ENCODE measurements at regions not wholly inside any gene's neighbourhood (a gene's known extent, or its start where the extent isn't known, plus 50 kb on each side); places are given as distances from the start of the nearest gene placed in this dataset.

DNA sequence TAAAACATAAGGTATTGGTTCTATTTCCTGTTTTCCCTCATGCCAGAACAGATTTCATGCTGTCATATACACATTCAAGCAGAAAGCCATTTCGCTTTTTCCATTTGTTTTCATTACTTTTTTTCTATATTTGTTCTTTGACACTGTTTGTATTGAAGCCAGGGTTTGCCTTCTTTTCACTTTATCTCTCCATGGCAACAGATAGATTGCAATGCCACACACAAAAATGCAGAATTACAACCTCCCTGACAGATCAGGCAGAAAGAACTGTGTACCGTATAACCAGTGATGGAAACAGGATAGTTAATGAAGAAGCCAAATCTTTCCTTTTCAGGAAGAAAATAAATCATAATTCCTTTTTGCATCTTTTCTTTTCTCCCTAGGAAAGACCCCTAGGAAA is 103.0 kb upstream of the PCGF5 start:
- H2AFZ ChIP-seq (ENCODE audit: control insufficient read depth, low read length), result no peak overlapping the region
- TF ChIP-seq, protein P1, sequence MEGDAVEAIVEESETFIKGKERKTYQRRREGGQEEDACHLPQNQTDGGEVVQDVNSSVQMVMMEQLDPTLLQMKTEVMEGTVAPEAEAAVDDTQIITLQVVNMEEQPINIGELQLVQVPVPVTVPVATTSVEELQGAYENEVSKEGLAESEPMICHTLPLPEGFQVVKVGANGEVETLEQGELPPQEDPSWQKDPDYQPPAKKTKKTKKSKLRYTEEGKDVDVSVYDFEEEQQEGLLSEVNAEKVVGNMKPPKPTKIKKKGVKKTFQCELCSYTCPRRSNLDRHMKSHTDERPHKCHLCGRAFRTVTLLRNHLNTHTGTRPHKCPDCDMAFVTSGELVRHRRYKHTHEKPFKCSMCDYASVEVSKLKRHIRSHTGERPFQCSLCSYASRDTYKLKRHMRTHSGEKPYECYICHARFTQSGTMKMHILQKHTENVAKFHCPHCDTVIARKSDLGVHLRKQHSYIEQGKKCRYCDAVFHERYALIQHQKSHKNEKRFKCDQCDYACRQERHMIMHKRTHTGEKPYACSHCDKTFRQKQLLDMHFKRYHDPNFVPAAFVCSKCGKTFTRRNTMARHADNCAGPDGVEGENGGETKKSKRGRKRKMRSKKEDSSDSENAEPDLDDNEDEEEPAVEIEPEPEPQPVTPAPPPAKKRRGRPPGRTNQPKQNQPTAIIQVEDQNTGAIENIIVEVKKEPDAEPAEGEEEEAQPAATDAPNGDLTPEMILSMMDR (optimal IDR thresholded peaks at IDR 0.05 in 1 of 3, IDR thresholded peaks at IDR 0.05 in 1 of 3, conservative IDR thresholded peaks at IDR 0.05 in 1 of 3; ENCODE audit: extremely low read depth in 1 of 3, insufficient read depth in 2 of 3, low read length in 3 of 3), result no peak
- no peak for TF ChIP-seq EZH2 (IDR thresholded peaks at IDR 0.05; ENCODE audit: low read length)
- no peaks in the 10 kb centered on the region for H3K27me3 ChIP-seq (ENCODE audit: control insufficient read depth, extremely low read depth, insufficient read depth, low read length)
- no peaks in the 10 kb centered on the region for H4K20me1 ChIP-seq (ENCODE audit: control insufficient read depth, extremely low read depth, insufficient read depth, low read length)
- no peak overlapping the region for H3K27ac ChIP-seq (ENCODE audit: control insufficient read depth, insufficient read depth, low read length)
- H3K4me2 ChIP-seq (ENCODE audit: control insufficient read depth, extremely low read depth, insufficient read depth, low read depth, low read length), result no peak overlapping the region
- H3K4me1 ChIP-seq (ENCODE audit: control insufficient read depth, extremely low read depth, insufficient read depth, low read length), result no peaks in the 10 kb centered on the region
- H3K36me3 ChIP-seq (ENCODE audit: control insufficient read depth in 2 of 2, extremely low read depth in 1 of 2, insufficient read depth in 2 of 2, low read length in 2 of 2), result no peaks in the 10 kb centered on the region
- H3K9ac ChIP-seq (ENCODE audit: control insufficient read depth, extremely low read depth, insufficient read depth, low read length), result no peak overlapping the region
- no peaks in the 10 kb centered on the region for H3K9me3 ChIP-seq (ENCODE audit: control insufficient read depth, low read depth, low read length)
- dilution Hi-C loops (cut with MboI; ENCODE audit: extremely low pct_ligation_motif_present, low sequenced_read_pairs), result no loop called here
- FAIRE-seq, result no peak
- H3K79me2 ChIP-seq (ENCODE audit: control insufficient read depth, insufficient read depth, low read length), result no peaks in the 10 kb centered on the region
- no peak for DNase-seq (ENCODE audit: low read depth, low spot score)
- no peaks in the 10 kb centered on the region for H3K9me1 ChIP-seq (ENCODE audit: control insufficient read depth, extremely low read depth, insufficient read depth, low read length)
- H3K4me3 ChIP-seq (ENCODE audit: control insufficient read depth in 2 of 3, extremely low read depth in 1 of 3, insufficient read depth in 2 of 3, low read depth in 1 of 3, low read length in 3 of 3), result no peak overlapping the region

- Histone ChIP-seq H4K20me1 (ENCODE audit: control insufficient read depth, extremely low read depth, insufficient read depth, low read length) (no peaks in the 10 kb centered on the region), H2AFZ (ENCODE audit: control insufficient read depth, low read length) (no peak overlapping the region), H3K4me2 (ENCODE audit: control insufficient read depth, extremely low read depth, insufficient read depth, low read depth, low read length) (no peak overlapping the region), H3K9ac (ENCODE audit: control insufficient read depth, extremely low read depth, insufficient read depth, low read length) (no peak overlapping the region), H3K4me1 (ENCODE audit: control insufficient read depth, extremely low read depth, insufficient read depth, low read length) (no peaks in the 10 kb centered on the region), H3K36me3 (ENCODE audit: control insufficient read depth in 2 of 2, extremely low read depth in 1 of 2, insufficient read depth in 2 of 2, low read length in 2 of 2) (no peaks in the 10 kb centered on the region), H3K27me3 (ENCODE audit: control insufficient read depth, extremely low read depth, insufficient read depth, low read length) (peaks cover 5% of the 10 kb centered on the region), H3K27ac (ENCODE audit: control insufficient read depth, insufficient read depth, low read length) (no peak overlapping the region), H3K4me3 (ENCODE audit: control insufficient read depth in 2 of 3, extremely low read depth in 1 of 3, insufficient read depth in 2 of 3, low read depth in 1 of 3, low read length in 3 of 3) (no peak overlapping the region), H3K9me1 (ENCODE audit: control insufficient read depth, extremely low read depth, insufficient read depth, low read length) (no peaks in the 10 kb centered on the region), H3K9me3 (ENCODE audit: control insufficient read depth, low read depth, low read length) (no peaks in the 10 kb centered on the region), H3K79me2 (ENCODE audit: control insufficient read depth, insufficient read depth, low read length) (no peaks in the 10 kb centered on the region)
- dilution Hi-C loops (cut with MboI; ENCODE audit: extremely low pct_ligation_motif_present, low sequenced_read_pairs), result no loop called here
- TF ChIP-seq, protein P1 (optimal IDR thresholded peaks at IDR 0.05 in 1 of 3, IDR thresholded peaks at IDR 0.05 in 1 of 3, conservative IDR thresholded peaks at IDR 0.05 in 1 of 3; ENCODE audit: extremely low read depth in 1 of 3, insufficient read depth in 2 of 3, low read length in 3 of 3), result no peak
- TF ChIP-seq EZH2 (IDR thresholded peaks at IDR 0.05; ENCODE audit: low read length), result no peak
- FAIRE-seq, result no peak
- no peak for DNase-seq (ENCODE audit: low read depth, low spot score)
Measured at GRCh38 chr10:91120348-91120747, 100.1 kb upstream of the PCGF5 start.

Measured in keratinocyte (primary cell).